Loucy (cell line): ENCODE measurements at regions not wholly inside any gene's neighbourhood (a gene's known extent, or its start where the extent isn't known, plus 50 kb on each side); places are given as distances from the start of the nearest gene placed in this dataset.

Experiments used
- H2AFZ ChIP-seq: fragments of 200-600 bp; sonication (generic); 2 replicates; pipeline ENCODE4 v1.6.0; 2016; ENCODE audit warnings: antibody characterized with exemption, mild to moderate bottlenecking, low read length, moderate library complexity
- H3F3A ChIP-seq: fragments of 200-600 bp; 2 replicates; pipeline ENCODE4 v1.6.0; 2016; ENCODE audit warnings: antibody characterized with exemption, low read depth, mild to moderate bottlenecking
- H3K27me3 ChIP-seq: fragments of 200-600 bp; sonication (generic); 2 replicates; pipeline ENCODE4 v1.6.1; 2014; ENCODE audit warnings: low read length, mild to moderate bottlenecking; ENCODE audit not compliant: insufficient read depth, poor library complexity, severe bottlenecking
- H3K36me3 ChIP-seq: fragments of 200-600 bp; sonication (generic); 2 replicates; pipeline ENCODE4 v1.6.1; 2016; ENCODE audit warnings: low read length; ENCODE audit not compliant: insufficient read depth
- H3K4me1 ChIP-seq: fragments of 200-600 bp; sonication (generic); 2 replicates; pipeline ENCODE4 v1.5.1; 2014; ENCODE audit warnings: low read length, mild to moderate bottlenecking; ENCODE audit not compliant: insufficient read depth, poor library complexity, severe bottlenecking
- H3K4me2 ChIP-seq: fragments of 200-600 bp; sonication (generic); 2 replicates; pipeline ENCODE4 v1.6.0; 2014; ENCODE audit warnings: antibody characterized with exemption, low read length, low read depth, mild to moderate bottlenecking; ENCODE audit not compliant: poor library complexity, severe bottlenecking
- H3K4me3 ChIP-seq: fragments of 200-600 bp; sonication (generic); 2 replicates; pipeline ENCODE4 v1.5.1; 2014; ENCODE audit warnings: low read length, mild to moderate bottlenecking, mixed read lengths; ENCODE audit not compliant: poor library complexity, severe bottlenecking
- H3K79me2 ChIP-seq: fragments of 200-600 bp; sonication (generic); 2 replicates; pipeline ENCODE4 v1.6.1; 2014; ENCODE audit warnings: low read length; ENCODE audit not compliant: insufficient read depth
- H3K9ac ChIP-seq: fragments of 200-600 bp; sonication (generic); 2 replicates; pipeline ENCODE4 v1.6.0; 2014; ENCODE audit warnings: mild to moderate bottlenecking, low read depth, low read length, moderate library complexity; ENCODE audit not compliant: poor library complexity, severe bottlenecking
- H3K9me2 ChIP-seq: fragments of 200-600 bp; sonication (generic); replicated peaks from 2 replicates; pipeline ENCODE4 v1.6.1; 2016; ENCODE audit warnings: low read depth, low read length, mixed read lengths
- H3K9me3 ChIP-seq: fragments of 200-600 bp; sonication (generic); 2 replicates; pipeline ENCODE4 v1.6.1; 2014; ENCODE audit warnings: mild to moderate bottlenecking, antibody characterized with exemption, low read length, low read depth; ENCODE audit not compliant: insufficient read depth
- H4K20me1 ChIP-seq: fragments of 200-600 bp; sonication (generic); 2 replicates; pipeline ENCODE4 v1.6.0; 2014; ENCODE audit warnings: antibody characterized with exemption, low read length, mild to moderate bottlenecking; ENCODE audit not compliant: insufficient read depth, poor library complexity, severe bottlenecking
- CTCF ChIP-seq: fragments of 200-600 bp; sonication (generic); conservative IDR thresholded peaks from 2 replicates; pipeline ENCODE4 v1.5.1; 2014; ENCODE audit warnings: mild to moderate bottlenecking, antibody characterized with exemption, low read length
- EZH2phosphoT487 ChIP-seq: fragments of 200-600 bp; IDR thresholded peaks from 2 replicates; pipeline ENCODE4 v1.6.1; 2018; ENCODE audit warnings: antibody characterized with exemption, mild to moderate bottlenecking, moderate library complexity, borderline replicate concordance

- no peak overlapping the region for H2AFZ ChIP-seq
- H3K4me3 ChIP-seq, result no peak overlapping the region
- no peaks in the 10 kb centered on the region for H3K4me1 ChIP-seq
- no peak overlapping the region for H3K9ac ChIP-seq
- H3K27me3 ChIP-seq, result no peaks in the 10 kb centered on the region
- no peaks in the 10 kb centered on the region for H3K79me2 ChIP-seq
- no peaks in the 10 kb centered on the region for H3K9me3 ChIP-seq
- no peaks in the 10 kb centered on the region for H3F3A ChIP-seq
- no peak for TF ChIP-seq CTCF
- H3K9me2 ChIP-seq, result no peaks in the 10 kb centered on the region
- H3K36me3 ChIP-seq, result no peaks in the 10 kb centered on the region
- H4K20me1 ChIP-seq, result no peaks in the 10 kb centered on the region
- no peak overlapping the region for H3K4me2 ChIP-seq
Observed at GRCh38 chr6:66796987-66797386, 1090.0 kb upstream of the EYS start.

- H3K36me3 ChIP-seq, result no peaks in the 10 kb centered on the region
- TF ChIP-seq EZH2phosphoT487 (no peak), CTCF (no peak)
- H3K4me3 ChIP-seq, result no peak overlapping the region
Observed at GRCh38 chr6:66788579-66788978, 1081.6 kb upstream of the EYS start.

GRCh38 chr6:66772800-66773199, 1065.8 kb upstream of the EYS start:
- TF ChIP-seq EZH2phosphoT487, result no peak
- TF ChIP-seq CTCF, result no peak
- H4K20me1 ChIP-seq, result no peaks in the 10 kb centered on the region
- no peak overlapping the region for H3K4me3 ChIP-seq
- H3K4me2 ChIP-seq, result no peak overlapping the region
- no peaks in the 10 kb centered on the region for H3K36me3 ChIP-seq
- no peaks in the 10 kb centered on the region for H3K79me2 ChIP-seq
- no peak overlapping the region for H3K9ac ChIP-seq
- no peaks in the 10 kb centered on the region for H3F3A ChIP-seq
- H3K9me3 ChIP-seq, result no peaks in the 10 kb centered on the region
- no peaks in the 10 kb centered on the region for H3K4me1 ChIP-seq
- H3K9me2 ChIP-seq, result no peaks in the 10 kb centered on the region
- H3K27me3 ChIP-seq, result no peaks in the 10 kb centered on the region
- H2AFZ ChIP-seq, result no peak overlapping the region

More at GRCh38 chr6:66788579-66788978, 1081.6 kb upstream of the EYS start:
- Histone ChIP-seq H3K27me3 (no peaks in the 10 kb centered on the region), H3K79me2 (no peaks in the 10 kb centered on the region), H3K4me2 (no peak overlapping the region), H4K20me1 (no peaks in the 10 kb centered on the region), H3K4me1 (no peaks in the 10 kb centered on the region), H3K9ac (no peak overlapping the region), H3K9me3 (no peaks in the 10 kb centered on the region), H3K9me2 (no peaks in the 10 kb centered on the region), H3F3A (no peaks in the 10 kb centered on the region), H2AFZ (no peak overlapping the region)
